Fibroblast of pulmonary artery (primary cell): ENCODE measurements at regions not wholly inside any gene's neighbourhood (a gene's known extent, or its start where the extent isn't known, plus 50 kb on each side); places are given as distances from the start of the nearest gene placed in this dataset.

Experiments used
- DNase-seq: peaks from one replicate; pipeline ENCODE4 v3.0.0-alpha.2; 2010; ENCODE audit warnings: low read depth
- H3K4me3 ChIP-seq: replicated peaks from 2 replicates; pipeline ENCODE4 v1.5.1; 2011; ENCODE audit warnings: low read depth, mild to moderate bottlenecking, control low read depth, low read length, moderate library complexity
- CTCF ChIP-seq: IDR thresholded peaks from 2 replicates; pipeline ENCODE4 v1.5.1; 2011; ENCODE audit warnings: mild to moderate bottlenecking, control low read depth, low read length, inconsistent platforms; ENCODE audit errors: missing control alignments

- TF ChIP-seq CTCF: no peak
- DNase-seq: no peak
- no peak overlapping the region for H3K4me3 ChIP-seq
Observed at GRCh38 chr1:83110156-83110555, 888.8 kb downstream of the TTLL7 start.

- no peak for TF ChIP-seq CTCF
- DNase-seq: no peak
- H3K4me3 ChIP-seq: no peak overlapping the region
Observed at GRCh38 chr1:83109692-83110091, 889.2 kb downstream of the TTLL7 start.

GRCh38 chr1:83104558-83104957 is 894.4 kb downstream of the TTLL7 start:
- DNase-seq: no peak
- no peak overlapping the region for H3K4me3 ChIP-seq
- no peak for TF ChIP-seq CTCF

GRCh38 chr1:83103341-83103740 is 895.6 kb downstream of the TTLL7 start:
- H3K4me3 ChIP-seq: no peak overlapping the region
- no peak for TF ChIP-seq CTCF
- no peak for DNase-seq

- no peak for TF ChIP-seq CTCF
- no peak overlapping the region for H3K4me3 ChIP-seq
- DNase-seq: no peak
Observed at GRCh38 chr1:83102630-83103071, 896.3 kb downstream of the TTLL7 start.

- no peak for TF ChIP-seq CTCF
Observed at GRCh38 chr1:83101406-83101805, 897.5 kb downstream of the TTLL7 start.

GRCh38 chr1:83100133-83100532 is 898.8 kb downstream of the TTLL7 start:
- no peak for DNase-seq
- TF ChIP-seq CTCF: no peak
- no peak overlapping the region for H3K4me3 ChIP-seq

More at GRCh38 chr1:83101406-83101805, 897.5 kb downstream of the TTLL7 start:
- no peak for DNase-seq
- no peak overlapping the region for H3K4me3 ChIP-seq
